Astrocyte of the spinal cord (primary cell): ENCODE measurements at regions not wholly inside any gene's neighbourhood (a gene's known extent, or its start where the extent isn't known, plus 50 kb on each side); places are given as distances from the start of the nearest gene placed in this dataset.
"Not testable (repeated sequence)": the region's sequence is repeated elsewhere in the genome, so short reads cannot be mapped to it uniquely, and the experiment has no call there.

Experiments
- DNase-seq: peaks from one replicate; pipeline ENCODE4 v3.0.0; 2011; ENCODE audit warnings: low read depth, low spot score
- H3K4me3 ChIP-seq: 2 replicates; pipeline ENCODE4 v1.5.1; 2011; ENCODE audit warnings: low read depth, mild to moderate bottlenecking, low read length, moderate library complexity
- CTCF ChIP-seq: IDR thresholded peaks from 2 replicates; pipeline ENCODE4 v1.5.1; 2012; ENCODE audit warnings: low read depth, mild to moderate bottlenecking, low read length, inconsistent platforms
- in situ Hi-C: cut with HindIII; loops from 2 replicates; pipeline ENCODE4 v1.10.0; 2017; ENCODE audit warnings: low sequenced_read_pairs

- no peak for DNase-seq
- in situ Hi-C loops: no loop called here
- no peak overlapping the region for H3K4me3 ChIP-seq
- no peak for TF ChIP-seq CTCF
Measured at GRCh38 chr17:31622500-31622899, 231.0 kb downstream of the RAB11FIP4 start.

GRCh38 chr17:31621566-31621965 lies 230.1 kb downstream of the RAB11FIP4 start:
- in situ Hi-C loops: no loop called here
- no peak for DNase-seq
- H3K4me3 ChIP-seq: no peak overlapping the region
- no peak for TF ChIP-seq CTCF

- DNase-seq, in situ Hi-C loops, H3K4me3 ChIP-seq: not testable (repeated sequence)
Measured at GRCh38 chr17:31611053-31611452, 219.6 kb downstream of the RAB11FIP4 start.

- in situ Hi-C loops: no loop called here
- DNase-seq: no peak
- H3K4me3 ChIP-seq: no peak overlapping the region
- TF ChIP-seq CTCF: no peak
Measured at GRCh38 chr17:31609996-31610910, 218.8 kb downstream of the RAB11FIP4 start.

GRCh38 chr17:31609331-31609730 lies 217.9 kb downstream of the RAB11FIP4 start:
- no peak for TF ChIP-seq CTCF
- in situ Hi-C loops: no loop called here
- DNase-seq: no peak
- no peak overlapping the region for H3K4me3 ChIP-seq

- TF ChIP-seq CTCF: no peak
- no peak overlapping the region for H3K4me3 ChIP-seq
- in situ Hi-C loops: no loop called here
- DNase-seq: no peak
Measured at GRCh38 chr17:31608659-31609254, 217.3 kb downstream of the RAB11FIP4 start.

GRCh38 chr17:31605761-31606160 lies 214.3 kb downstream of the RAB11FIP4 start:
- TF ChIP-seq CTCF: no peak
- in situ Hi-C loops: no loop called here
- DNase-seq: no peak
- H3K4me3 ChIP-seq: no peak overlapping the region
